SKM-1 (cell line): ENCODE measurements at regions not wholly inside any gene's neighbourhood (a gene's known extent, or its start where the extent isn't known, plus 50 kb on each side); places are given as distances from the start of the nearest gene placed in this dataset.
"Not testable (repeated sequence)": the region's sequence is repeated elsewhere in the genome, so short reads cannot be mapped to it uniquely, and the experiment has no call there.

Experiments used
- DNase-seq: peaks from one replicate; lab custom pipeline; 2025; ENCODE audit not compliant: unreplicated experiment; lab: John Stamatoyannopoulos, UW

DNA sequence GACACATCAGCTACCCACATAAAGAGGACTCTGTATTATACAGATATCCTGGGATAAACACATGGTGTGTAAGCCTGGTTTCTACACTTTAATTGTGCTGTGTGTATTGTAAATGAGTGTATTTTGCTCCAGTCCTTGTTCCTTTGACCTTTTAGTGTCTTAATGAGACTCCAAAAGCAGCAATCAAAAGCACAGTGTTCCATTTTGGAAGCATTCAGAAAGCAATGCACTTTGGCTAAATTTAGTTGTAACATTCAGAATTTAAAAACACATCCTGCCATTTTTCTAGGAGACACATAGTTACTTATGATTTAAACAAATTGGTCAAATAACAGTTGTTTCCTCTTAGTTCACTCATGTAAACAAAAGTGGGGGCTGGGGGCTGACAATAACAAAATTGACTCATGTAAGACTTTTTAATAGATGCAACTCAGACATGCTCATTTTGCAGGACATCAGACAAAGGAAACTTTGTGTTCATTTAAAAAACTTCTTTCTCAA lies 122.2 kb downstream of the GPR37 start:
- no peak for DNase-seq

DNA sequence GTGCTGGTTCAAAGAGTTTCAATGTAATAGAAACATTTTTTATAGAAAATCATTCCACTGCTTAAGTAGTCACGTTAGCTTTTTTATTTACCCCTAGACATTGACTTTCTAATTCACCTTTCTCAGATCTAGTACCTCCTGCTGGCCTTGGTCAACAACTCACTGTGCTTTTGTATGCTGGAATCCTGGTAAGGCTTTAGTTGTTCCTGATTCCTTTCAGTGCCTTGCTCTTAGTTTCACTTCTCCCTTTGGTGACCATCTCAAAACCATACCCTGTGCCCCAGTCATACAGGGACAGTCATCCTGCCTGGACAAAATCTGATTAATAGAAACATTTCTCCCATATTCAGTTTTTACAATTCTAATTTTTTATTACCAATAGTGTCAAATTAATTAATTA lies 130.2 kb downstream of the GPR37 start:
- DNase-seq: no peak

DNA sequence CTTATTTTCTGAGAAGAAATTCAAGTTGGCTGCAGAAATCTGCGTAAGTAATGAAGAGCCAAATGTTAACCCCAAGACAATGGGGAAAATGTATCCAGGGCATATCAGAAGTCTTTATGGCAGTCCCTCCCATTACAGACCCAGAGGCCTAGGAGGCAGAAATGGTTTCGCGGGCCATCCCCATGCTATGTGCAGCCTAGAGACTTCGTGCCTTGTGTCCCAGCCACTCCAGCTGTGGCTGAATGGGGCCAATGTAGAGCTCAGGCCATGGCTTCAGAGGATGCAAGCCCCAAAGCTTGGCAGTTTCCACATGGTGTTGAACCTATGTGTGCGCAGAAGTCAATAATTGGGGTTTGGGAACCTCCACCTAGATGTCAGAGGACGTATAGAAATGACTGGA lies 131.9 kb downstream of the GPR37 start:
- no peak for DNase-seq

DNA sequence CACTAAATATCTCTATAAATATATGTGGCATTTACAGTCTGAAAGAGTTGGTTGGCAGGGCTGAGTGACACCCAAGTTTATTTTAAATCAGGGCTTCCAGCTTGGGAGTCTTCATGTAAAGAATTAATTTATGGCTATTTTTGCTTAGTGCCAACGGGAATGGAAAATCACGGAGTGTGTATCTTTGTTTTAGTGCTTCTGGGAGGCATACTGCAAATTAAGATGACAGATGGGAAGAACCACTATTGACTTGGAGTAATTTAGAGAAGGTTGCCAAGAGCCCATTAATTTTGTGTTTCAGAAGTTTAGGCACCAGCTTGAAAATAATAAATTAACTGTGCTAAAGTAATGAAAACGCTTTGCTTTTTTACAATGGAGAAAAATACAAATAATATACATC lies 135.2 kb downstream of the GPR37 start:
- DNase-seq: no peak

DNA sequence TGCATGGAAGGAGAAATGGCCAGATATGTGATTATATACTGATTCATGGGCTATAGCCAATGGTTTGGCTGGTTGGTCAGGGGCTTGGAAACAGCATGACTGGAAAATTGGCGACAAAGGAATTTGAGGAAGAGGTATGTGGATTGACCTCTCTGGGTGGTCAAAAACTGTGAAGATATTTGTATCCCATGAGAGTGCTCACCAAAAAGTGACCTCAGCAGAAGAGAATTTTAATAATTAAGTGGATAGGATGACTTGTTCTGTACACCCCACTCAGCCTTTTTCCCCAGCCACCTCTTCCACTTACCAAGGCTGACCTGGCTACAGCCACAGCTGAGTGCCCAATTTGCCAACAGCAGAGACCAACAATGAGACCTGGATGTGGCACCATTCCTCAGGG lies 146.7 kb downstream of the GPR37 start:
- DNase-seq: no peak

DNA sequence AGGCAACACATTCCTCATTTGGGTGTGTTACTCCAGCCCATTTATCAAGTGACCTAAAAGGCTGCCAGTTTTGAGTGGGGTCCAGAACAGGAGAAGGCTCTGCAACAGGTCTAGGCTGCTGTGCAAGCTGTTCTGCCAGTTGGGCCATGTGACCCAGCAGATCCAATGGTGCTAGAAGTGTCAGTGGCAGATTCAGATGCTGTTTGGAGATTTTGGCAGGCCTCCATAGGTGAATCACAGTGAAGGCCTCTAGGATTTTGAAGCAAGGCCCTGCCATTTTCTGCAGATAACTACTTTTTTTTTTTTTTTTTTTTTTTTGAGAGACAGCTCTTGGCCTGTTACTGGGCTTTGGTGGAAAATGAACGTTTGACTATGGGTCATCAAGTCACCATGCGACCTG lies 147.5 kb downstream of the GPR37 start:
- DNase-seq: not testable (repeated sequence)

DNA sequence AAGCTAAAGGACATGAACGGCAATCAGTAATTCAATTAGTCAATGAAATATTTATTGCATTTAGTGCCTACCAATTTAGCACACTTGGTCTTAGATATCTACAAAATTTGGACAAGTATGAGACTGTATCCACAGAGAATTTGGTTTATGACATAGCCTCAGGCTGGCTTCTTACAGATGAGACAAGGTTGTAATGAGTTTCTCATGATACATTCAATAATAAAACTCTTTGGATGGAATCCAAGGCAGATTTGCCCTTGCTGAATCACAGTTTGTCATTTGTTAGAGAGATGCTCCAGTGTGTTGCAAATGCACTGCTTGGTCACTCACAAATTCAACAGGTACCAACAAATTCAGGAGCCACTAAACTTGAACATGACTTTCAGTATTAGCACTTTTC lies 162.5 kb downstream of the GPR37 start:
- DNase-seq: no peak

DNA sequence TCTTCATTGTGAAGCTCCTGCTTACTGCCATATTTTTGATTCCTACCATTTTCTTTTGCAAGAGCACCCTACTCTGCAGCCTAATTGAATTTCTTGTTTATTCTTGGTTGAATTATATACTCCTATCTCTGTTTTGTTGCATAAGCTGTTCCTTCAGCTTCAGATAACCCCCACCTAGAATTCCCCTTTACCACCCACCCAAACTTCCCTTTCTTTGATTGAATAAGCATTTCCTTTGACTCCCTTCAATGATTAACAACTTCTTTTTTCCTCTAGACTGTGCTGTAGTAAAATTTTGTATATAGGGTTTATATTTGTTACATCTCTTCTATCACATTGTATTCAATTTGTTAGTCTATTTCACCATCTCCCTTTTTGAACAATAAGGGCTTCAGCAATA lies 168.1 kb downstream of the GPR37 start:
- no peak for DNase-seq

DNA sequence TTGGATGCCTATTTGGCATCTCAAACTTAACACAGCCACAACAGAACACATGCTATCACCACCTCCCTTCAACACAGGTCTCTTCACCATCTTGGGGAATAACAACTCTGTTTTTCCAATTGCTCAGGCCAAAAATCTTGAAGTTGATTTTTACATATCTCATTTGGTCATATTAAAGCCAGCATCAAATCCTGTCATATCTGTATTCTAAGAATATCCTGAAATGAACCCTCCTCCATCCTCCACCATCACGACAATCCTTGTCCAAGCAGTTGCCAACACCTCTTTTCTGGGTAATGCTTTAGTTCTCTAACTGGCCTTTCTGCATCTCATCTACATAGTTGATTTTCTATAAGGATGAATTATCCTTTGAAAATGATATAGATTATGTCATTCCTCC lies 168.7 kb downstream of the GPR37 start:
- DNase-seq: no peak

DNA sequence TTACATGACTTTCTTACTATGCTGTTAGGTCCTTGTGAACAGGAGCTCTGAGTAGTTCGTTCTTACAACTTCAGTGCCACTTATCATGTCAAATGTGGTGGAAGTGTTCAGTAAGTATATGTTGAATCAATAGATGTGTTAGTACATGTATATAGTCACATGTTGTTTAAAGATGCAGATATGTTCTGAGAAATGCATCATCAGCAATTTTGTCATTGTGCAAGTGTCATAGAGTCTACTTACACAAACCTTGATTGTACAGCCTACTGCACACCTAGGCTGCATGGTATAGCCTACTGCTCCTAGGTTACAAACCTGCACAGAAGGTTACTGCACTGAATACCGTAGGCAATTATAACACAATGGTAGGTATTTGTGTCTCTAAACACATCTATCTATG lies 174.8 kb downstream of the GPR37 start:
- no peak for DNase-seq

DNA sequence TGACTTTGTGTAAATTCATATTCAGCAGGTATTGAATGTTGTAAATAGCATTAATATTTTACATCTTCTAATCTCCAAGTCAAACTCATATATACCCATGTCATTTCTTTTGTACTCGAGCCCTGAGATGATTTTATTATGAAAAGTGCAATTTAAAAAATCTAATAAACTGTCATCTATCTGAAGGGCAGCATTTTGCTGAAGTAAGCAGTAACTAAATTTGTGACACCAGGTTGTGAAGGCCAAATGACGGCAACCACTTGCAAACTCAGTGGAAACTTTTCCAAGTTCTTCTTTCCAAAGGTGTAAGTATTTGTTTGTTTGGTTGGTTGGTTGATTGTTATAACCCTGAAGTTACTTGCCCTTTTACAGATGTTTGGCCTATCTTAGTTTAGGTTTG lies 188.3 kb downstream of the GPR37 start:
- no peak for DNase-seq

DNA sequence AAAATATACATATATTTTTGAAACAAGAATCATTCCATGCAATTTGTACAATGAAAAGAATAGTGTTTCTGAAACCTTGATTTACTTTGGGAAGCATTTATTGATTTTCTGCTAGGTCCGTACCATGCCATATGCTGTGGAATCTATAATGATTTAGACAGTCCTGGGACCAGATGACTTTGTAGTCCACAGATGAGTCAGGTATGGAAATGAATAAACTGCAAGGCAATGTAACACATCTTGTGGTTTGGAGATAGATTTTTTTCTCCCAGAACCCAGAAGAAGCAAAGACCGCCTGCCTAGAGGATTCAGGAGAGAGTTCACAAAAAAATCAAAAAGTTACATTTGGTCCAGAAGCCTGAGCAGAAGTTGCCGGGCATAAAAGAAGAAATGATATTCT lies 190.4 kb downstream of the GPR37 start:
- no peak for DNase-seq

DNA sequence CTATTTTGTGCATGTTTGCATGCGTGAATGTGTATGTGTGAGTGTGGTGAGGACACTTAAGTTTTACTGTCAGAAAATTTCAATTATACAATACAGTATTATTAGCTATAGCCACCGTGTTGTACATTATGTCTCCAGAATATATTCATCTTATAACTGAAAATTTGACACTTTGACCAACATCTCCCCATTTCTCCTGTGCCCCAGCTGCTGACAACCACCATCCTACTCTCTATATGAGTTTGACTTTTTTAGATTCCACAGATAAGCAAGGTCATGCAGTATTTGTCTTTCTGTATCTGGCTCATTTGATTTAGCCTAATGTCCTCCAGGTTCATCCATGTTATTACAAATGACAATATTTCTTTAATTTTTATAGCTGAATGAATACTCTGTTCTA lies 195.0 kb downstream of the GPR37 start:
- DNase-seq: no peak

DNA sequence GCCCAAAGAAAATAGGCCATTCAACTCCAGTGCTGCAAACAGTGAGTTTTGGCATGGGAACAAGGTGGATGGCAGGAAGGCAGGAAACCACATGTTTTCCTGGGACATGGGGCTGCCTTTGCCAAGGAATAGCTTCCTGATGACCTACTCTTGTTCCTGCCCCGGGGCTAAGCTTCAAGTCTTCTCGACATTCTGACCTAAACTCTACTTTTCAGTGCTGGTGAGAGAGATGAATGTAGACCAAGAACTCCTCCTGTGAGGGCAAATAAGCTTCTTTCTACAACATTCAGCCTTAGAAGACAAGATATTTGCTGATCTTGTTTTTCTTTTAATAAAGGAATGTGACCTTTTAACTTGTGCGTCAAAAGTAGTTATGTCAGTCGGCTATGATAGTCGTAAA lies 199.0 kb downstream of the GPR37 start:
- DNase-seq: no peak

DNA sequence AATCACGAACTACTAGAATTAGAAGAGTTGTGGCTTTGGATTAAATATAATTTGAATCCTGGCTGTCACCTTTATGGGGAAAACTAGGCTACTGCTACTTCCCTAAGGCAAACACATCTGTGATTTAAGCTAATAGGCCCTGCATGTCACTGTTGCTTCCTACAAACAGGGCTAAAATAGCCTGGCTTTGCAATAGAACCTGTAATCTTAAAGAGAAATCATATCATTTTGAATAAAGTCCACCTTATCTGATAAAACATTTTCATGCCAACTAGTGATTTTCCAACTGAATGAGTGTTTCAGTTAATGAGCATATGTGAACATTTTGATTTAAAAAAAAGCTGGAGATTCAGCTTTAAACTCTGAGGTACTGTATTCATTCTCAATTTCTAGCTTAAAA lies 208.0 kb downstream of the GPR37 start:
- no peak for DNase-seq

DNA sequence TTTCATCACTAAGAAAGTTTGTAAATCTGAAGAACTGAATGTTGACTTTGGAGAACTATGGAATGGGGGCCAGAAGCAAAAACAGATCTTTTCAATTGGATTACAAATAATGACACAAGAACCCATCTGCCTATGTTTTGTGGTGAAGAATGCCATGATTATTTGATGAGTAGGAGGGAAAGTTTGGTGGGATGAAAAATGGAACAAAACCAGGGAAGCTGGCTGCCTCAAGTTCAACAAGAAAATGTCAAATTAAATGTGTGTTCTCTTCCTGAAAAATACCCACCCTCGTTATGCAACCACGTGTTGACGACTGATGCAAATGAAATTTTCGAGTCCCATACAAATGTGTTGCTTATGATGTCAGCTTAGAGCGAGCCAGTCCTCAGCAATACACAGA lies 208.5 kb downstream of the GPR37 start:
- no peak for DNase-seq

DNA sequence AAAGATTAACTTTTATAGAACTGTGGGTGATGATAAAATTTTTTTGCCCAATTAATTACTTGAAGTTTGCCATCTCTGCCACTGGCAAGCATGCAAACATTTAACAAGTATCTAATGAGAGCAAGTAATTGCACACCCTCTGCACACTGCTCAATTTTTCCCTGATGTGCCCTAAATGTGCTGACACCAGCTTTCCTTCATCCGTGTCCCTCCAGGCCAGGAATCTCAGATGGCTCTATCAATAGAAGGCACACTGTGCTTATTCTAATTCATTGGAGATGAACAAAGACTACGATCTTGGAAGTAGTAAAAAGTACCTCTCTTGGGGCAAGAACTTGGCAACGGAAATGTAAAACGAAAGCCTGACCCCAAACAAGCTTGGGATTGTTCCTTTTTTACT lies 212.1 kb downstream of the GPR37 start:
- DNase-seq: no peak

DNA sequence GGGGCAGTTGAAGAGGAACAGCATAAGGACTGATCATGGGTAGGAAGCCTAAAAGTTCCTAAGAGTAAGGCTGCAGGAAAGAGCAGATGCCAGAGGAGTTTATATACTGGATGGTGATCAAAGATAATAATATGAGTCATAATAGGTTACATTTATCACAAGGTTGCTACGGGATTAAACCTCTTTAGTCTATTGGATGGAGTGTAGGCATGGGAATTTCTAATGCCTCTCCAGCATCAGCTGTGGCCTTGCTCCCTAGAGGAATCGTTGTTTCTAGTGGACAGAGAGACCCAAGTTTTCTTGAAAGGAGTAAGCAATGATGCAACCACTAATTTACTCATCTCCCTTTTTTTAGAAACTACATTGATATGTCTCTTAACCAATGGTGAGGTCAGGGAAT lies 213.4 kb downstream of the GPR37 start:
- DNase-seq: no peak

DNA sequence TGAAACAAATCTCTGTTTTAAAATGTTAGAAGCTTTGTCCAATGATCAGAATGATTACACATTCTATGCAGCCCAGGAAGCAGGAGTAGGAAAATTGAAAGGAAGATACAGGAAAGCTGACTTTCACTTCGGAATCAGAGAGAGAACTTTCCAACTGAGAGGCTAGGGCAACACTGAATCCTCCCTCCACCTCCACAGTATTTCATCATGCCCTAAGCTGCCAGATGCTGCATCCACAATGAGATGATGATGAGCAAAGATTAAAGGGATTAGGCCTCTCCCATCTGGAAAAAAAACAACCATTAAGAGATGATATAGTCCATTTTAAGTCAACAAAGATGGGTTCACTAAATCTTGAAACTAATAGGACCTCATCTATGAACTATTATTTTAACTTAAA lies 215.6 kb downstream of the GPR37 start:
- DNase-seq: no peak

DNA sequence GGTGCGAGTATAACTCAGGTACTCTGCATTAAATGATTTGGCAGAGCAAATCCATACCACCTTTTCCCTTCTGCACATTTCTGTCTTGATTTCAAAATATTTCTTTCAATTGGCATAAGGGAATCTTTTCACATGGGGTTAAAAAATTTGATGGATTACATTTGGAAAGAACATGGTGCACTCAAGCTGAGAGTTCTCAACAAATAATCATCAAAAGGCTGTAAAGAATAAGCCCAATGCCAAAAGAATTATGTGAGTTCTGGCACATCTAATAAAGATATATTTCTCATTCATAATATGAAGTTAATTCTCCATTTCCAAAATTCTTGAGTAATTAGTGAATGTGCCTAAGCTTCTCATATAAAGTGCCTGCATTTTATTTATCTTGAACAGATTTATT lies 223.1 kb downstream of the GPR37 start:
- DNase-seq: no peak

DNA sequence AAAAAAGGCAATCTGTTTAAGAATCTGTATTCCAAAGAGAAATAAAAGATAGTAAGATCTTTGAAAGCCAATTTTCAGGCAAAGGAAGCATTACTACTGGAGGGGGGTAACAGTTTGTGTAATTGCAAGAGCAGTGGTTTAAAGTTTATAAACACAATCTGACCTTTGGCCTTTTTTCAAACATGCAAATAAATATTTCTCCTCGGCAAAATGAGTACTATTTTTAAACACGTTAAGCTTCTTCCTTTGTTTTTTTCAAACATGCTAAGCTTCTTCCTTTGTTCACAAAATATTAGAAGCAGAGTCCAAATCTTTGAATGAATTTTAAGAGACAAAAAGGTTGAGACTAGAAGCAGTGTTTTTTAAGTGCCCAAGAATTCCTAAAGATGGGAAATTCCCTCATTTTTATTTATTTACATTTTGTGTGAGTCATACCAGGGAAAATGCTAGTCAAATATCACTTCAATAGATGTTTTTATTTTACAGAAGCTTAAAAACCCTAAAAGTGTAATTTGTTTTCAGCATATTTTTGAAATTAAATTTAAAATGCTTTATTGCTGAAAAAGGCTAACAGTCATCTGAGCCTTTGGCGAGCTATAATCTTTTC lies 229.3 kb downstream of the GPR37 start:
- DNase-seq: no peak

DNA sequence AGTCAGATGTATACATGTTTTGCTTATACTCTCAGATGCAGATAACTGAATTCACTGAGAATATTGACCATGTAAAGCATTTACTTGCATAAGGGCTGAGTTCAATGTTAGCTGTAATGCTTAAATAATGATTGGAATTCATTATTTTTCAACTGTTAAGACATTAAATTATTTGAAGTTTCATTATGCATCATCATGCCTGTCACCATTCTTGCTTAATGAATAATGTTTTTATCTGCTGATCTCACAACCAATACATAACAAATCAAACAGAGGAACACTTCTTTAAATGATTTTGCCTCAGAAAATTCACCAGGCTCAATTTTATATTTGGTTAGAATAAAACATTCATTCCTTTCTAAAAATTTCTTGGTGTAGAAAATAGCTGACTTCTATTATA lies 233.4 kb downstream of the GPR37 start:
- DNase-seq: no peak

DNA sequence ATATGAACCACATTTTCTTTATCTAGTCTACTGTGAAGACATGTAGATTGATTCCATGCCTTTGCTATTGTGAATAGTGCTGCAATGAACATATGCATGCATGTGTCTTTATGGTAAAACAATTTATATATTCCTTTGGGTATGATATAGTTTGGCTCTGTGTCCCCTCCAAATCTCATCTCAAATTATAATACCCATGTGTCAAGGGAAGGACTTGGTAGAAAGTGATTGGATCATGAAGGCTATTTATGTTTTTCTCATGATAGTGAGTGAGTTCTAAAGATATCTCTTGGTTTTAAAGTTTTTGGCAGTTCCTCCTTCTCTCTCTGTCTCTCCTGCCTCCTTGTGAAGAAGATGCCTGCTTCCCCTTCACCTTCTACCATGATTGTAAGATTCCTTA lies 248.7 kb downstream of the GPR37 start:
- no peak for DNase-seq
